Fibroblast of villous mesenchyme (primary cell): ENCODE measurements at regions not wholly inside any gene's neighbourhood (a gene's known extent, or its start where the extent isn't known, plus 50 kb on each side); places are given as distances from the start of the nearest gene placed in this dataset.

Experiments
- DNase-seq: peaks from one replicate; pipeline ENCODE4 v3.0.0-alpha.2; 2010; ENCODE audit warnings: low read depth
- H3K4me3 ChIP-seq: 2 replicates; pipeline ENCODE4 v1.5.1; 2011; ENCODE audit warnings: low read depth, mild to moderate bottlenecking, low read length
- TF ChIP-seq, protein P1 (sequence below): IDR thresholded peaks from 2 replicates; pipeline ENCODE4 v1.5.1; 2012; ENCODE audit warnings: low read depth, mild to moderate bottlenecking, low read length; ENCODE audit not compliant: insufficient read depth

DNA sequence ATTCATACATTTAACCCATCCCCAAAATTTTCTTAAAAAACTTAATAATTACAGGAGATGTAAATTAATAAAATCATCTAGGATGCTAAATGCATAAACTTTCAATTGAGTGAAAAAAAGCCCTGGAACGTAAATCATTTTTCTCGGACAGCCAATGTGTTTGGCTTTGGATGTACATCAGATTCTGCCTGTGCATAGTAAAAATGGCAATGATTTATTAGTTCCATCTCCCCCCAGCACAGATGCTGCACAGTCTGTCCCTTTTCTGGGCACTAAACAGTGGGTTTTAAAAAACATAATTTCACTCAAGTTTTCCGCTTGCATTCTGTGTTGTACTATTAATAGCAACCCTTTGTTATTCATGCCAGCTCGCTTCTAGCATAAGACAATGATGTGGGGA lies 147.7 kb downstream of the TM9SF2 start:
- H3K4me3 ChIP-seq = no peak overlapping the region
- no peak for DNase-seq
- TF ChIP-seq, protein P1, sequence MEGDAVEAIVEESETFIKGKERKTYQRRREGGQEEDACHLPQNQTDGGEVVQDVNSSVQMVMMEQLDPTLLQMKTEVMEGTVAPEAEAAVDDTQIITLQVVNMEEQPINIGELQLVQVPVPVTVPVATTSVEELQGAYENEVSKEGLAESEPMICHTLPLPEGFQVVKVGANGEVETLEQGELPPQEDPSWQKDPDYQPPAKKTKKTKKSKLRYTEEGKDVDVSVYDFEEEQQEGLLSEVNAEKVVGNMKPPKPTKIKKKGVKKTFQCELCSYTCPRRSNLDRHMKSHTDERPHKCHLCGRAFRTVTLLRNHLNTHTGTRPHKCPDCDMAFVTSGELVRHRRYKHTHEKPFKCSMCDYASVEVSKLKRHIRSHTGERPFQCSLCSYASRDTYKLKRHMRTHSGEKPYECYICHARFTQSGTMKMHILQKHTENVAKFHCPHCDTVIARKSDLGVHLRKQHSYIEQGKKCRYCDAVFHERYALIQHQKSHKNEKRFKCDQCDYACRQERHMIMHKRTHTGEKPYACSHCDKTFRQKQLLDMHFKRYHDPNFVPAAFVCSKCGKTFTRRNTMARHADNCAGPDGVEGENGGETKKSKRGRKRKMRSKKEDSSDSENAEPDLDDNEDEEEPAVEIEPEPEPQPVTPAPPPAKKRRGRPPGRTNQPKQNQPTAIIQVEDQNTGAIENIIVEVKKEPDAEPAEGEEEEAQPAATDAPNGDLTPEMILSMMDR = no peak

DNA sequence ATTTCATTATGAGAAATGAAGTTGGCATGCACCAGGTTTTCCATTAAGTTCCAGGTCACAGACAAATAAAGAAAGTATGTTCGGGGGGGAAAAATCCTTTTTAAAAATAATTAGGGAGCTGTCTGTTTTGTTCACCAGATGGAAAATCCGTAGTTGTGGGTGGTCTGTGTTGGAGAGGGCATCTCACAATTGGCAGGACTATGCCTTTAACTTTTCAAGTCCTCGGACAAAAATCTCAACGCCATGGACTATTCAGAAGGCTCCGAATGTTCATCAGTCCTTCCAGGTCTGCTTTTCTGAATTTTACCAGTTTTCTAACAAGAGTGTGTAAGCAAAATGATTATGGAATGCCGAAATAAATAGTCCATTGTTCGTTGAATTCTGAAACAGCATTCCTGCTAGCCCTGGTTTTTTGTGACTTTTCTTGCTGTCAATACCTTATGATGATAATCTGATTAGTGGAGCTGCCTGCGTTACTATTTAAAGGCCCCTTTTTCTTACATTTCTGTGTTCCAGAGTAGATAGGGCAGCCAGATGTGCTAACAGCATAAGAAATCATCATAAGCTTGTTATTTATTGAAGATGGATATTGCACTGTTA lies 146.9 kb downstream of the TM9SF2 start:
- TF ChIP-seq, protein P1 = no peak
- no peak for DNase-seq
- H3K4me3 ChIP-seq = no peak overlapping the region

DNA sequence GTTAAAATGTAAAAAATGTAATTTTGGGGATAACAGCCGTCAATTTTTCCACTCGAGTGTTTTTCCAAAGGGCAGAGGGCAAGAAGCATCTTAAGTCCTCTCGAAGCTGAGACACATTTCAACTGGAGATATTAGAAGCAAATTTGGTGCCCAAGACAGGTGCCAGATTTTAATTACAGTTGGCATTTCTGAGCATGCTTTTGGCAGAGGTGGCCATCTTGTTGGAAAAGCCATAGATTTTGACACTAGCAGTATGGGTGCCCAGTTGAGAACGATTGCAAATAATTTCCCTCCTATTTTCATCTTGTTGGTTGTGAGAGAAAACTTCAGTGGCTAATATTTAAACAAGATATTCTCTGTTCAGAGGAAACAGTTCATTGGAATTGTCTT lies 146.3 kb downstream of the TM9SF2 start:
- DNase-seq = no peak
- TF ChIP-seq, protein P1 = no peak
- no peak overlapping the region for H3K4me3 ChIP-seq

DNA sequence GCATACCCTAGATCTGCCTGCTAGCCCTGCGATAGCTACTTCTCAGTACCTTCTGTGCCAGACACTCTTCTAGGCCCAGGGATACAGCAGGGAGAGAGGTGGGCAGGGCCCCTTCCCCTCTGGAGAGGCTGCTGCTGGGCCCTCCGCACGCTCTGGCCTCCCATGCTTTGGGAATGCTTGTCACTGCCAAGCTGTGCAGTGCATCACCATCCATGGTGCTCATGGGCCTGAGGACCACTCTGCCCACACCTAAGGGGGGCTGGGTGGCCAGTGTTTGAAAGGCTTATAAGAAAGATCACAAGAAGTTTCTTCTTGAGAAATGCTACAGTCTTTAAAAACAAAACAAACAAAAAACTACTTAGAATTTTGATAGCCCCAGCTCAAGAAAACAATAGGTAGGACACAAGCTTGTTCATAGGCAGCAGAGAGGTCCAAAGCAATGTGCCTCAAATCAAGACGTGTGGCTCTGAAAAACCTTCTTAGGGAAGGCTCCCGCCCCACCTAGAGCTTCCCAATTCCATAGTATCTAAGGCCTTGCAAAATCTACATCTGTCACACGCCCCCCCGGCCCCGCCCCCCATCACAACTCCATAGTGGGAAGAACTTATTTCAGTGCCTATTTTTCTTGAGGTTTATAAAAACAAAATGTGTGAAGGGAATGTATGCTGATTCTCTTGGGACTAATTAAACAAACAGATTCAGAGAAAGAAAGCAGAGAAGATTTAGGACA lies 145.8 kb downstream of the TM9SF2 start:
- TF ChIP-seq, protein P1 = no peak
- DNase-seq = no peak

DNA sequence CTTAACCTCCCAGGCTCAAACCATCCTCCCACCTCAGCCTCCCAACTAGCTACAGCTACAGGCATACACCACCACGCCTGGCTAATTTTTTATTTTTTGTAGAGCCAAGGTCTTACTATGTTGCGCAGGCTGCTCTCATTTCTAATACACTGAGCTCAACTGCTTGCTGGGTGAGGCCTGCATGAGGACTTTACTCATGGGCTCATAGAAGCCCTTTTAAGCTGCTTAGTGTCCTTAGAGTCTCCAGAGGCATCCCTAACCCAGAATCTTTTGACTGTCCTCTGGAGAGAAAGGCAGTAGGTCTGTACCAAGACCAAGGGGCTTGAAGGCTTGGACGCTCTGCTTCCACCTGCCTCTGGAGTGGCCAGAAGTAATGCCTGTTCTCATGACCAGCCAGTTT lies 141.6 kb downstream of the TM9SF2 start:
- TF ChIP-seq, protein P1 = no peak
- H3K4me3 ChIP-seq = no peak overlapping the region
- no peak for DNase-seq

More for the DNA sequence above, 145.8 kb downstream of the TM9SF2 start:
- H3K4me3 ChIP-seq = no peak overlapping the region

DNA sequence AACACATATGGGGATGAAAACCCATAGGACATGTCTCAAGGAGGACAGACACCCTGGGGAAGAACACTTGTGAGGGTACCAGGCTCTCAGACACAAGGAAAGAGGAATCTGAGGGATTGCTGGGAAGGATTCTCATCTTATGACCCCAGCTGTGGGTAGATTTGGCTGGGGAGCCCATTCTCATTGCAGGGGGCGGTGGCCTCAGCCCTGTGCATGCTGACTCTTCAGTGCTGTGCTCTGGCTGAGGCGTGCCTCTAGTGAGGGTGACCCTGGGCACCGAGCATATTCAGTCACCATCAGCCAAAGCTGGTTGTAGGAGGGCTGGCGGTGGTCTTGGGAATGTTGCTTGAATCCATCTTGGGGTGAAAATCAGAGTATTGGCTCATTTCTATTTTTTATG lies 140.7 kb downstream of the TM9SF2 start:
- H3K4me3 ChIP-seq = no peak overlapping the region
- TF ChIP-seq, protein P1 = no peak
- no peak for DNase-seq
